K562 (cell line): ENCODE measurements at regions not wholly inside any gene's neighbourhood (a gene's known extent, or its start where the extent isn't known, plus 50 kb on each side); places are given as distances from the start of the nearest gene placed in this dataset.
A peak's percentile ranks its signal among the peaks of the same experiment; 100 is the strongest.

Experiments
- ATAC-seq: fragments of 200-7000 bp; cut with Tn5 transposase; 3 replicates; pipeline ENCODE4 v1.9.1; 2020; ENCODE audit warnings: moderate library complexity
- BruUV-seq: library from RNA; stranded (reverse); fragments of 400-500 nt; replicated peaks from 2 replicates; lab custom pipeline; 2021; lab: Mats Ljungman, UMichigan
- CTCF ChIA-PET: fragments of 300-600 bp; formaldehyde crosslinking; extraction: SDS; loops from one replicate; lab custom pipeline; 2021; ENCODE audit warnings: low intra/inter-chr PET ratio; lab: Yijun Ruan, JAX
- POLR2A ChIA-PET: fragments of 300-600, 350-650 bp; sonication (Branson Sonifier 250); formaldehyde crosslinking; extraction: SDS; loops from one replicate; lab custom pipeline; 2021; ENCODE audit warnings: antibody characterized with exemption, inconsistent platforms; lab: Yijun Ruan, JAX
- DNase-seq, 4 experiments: peaks; one replicate each; pipeline versions ENCODE4 v3.0.0 to v3.0.0-alpha.2; 2011 to 2018; ENCODE audit warnings: low spot score in 3 of 4, mixed read lengths in 3 of 4; ENCODE audit errors: extremely low read depth in 1 of 4
- FAIRE-seq: peaks from 2 replicates; lab custom pipeline; 2011; peaks lifted over from hg19 to GRCh38; lab: Jason Lieb, UNC
- H2AFZ ChIP-seq: 2 replicates; pipeline ENCODE4 v1.6.0; 2011; ENCODE audit warnings: low read depth, low read length, control low read depth, inconsistent platforms
- H3K27ac ChIP-seq: fragments of 200-600 bp; 3 replicates; pipeline ENCODE4 v1.8.0; 2011; ENCODE audit warnings: low read depth, mild to moderate bottlenecking, control low read depth, inconsistent platforms, low read length, moderate library complexity, mixed read lengths; ENCODE audit errors: extremely low read depth
- H3K27me3 ChIP-seq, 2 experiments: fragments of 300-600 bp in 1 of 2; 2 replicates in 1 of 2; 3 replicates in 1 of 2; pipeline versions ENCODE4 v1.6.0 to v1.8.0; 2011; ENCODE audit warnings: inconsistent platforms in 2 of 2, low read length in 2 of 2, mild to moderate bottlenecking in 1 of 2, mixed read lengths in 1 of 2, moderate library complexity in 1 of 2; ENCODE audit not compliant: control insufficient read depth in 2 of 2, insufficient read depth in 2 of 2
- H3K36me3 ChIP-seq: fragments of 300-600 bp; 3 replicates; pipeline ENCODE4 v1.8.0; 2011; ENCODE audit warnings: mild to moderate bottlenecking, low read length, inconsistent platforms; ENCODE audit not compliant: control insufficient read depth, insufficient read depth
- H3K4me1 ChIP-seq, 2 experiments: fragments of 200-600 bp in 1 of 2; replicated peaks in 1 of 2; 2 replicates in 1 of 2; 3 replicates in 1 of 2; pipeline versions ENCODE4 v1.5.1 to v1.8.0; 2011; ENCODE audit warnings: inconsistent platforms in 2 of 2, low read length in 2 of 2, mild to moderate bottlenecking in 1 of 2, mixed read lengths in 1 of 2, moderate library complexity in 1 of 2; ENCODE audit not compliant: control insufficient read depth in 2 of 2, insufficient read depth in 2 of 2
- H3K4me2 ChIP-seq: 2 replicates; pipeline ENCODE4 v1.6.1; 2011; ENCODE audit warnings: low read length, control low read depth, inconsistent platforms, mixed read lengths; ENCODE audit not compliant: insufficient read depth
- H3K4me3 ChIP-seq: fragments of 200-600 bp; sonication (generic), shearing (Covaris generic); 2 replicates; pipeline ENCODE4 v1.5.1; 2016; ENCODE audit warnings: control low read depth, inconsistent platforms
- H3K79me2 ChIP-seq: fragments of 200-600 bp; 3 replicates; pipeline ENCODE4 v1.8.0; 2011; ENCODE audit warnings: low read length, inconsistent platforms; ENCODE audit not compliant: control insufficient read depth, insufficient read depth
- H3K9ac ChIP-seq, 2 experiments: 2 replicates each; pipeline versions ENCODE4 v1.6.0 to v1.6.1; 2011; ENCODE audit warnings: low read depth in 2 of 2, low read length in 2 of 2, control low read depth in 1 of 2, inconsistent platforms in 1 of 2, mild to moderate bottlenecking in 1 of 2, mixed read lengths in 1 of 2; ENCODE audit not compliant: insufficient read depth in 1 of 2
- H3K9me1 ChIP-seq: one replicate; pipeline ENCODE4 v1.6.0; 2011; ENCODE audit warnings: inconsistent platforms, mild to moderate bottlenecking, low read length, moderate library complexity; ENCODE audit not compliant: control insufficient read depth, insufficient read depth
- H3K9me3 ChIP-seq: replicated peaks from 2 replicates; pipeline ENCODE4 v1.5.1; 2011; ENCODE audit warnings: low read depth, low read length, inconsistent platforms; ENCODE audit not compliant: control insufficient read depth, insufficient read depth
- H4K20me1 ChIP-seq: replicated peaks from 2 replicates; pipeline ENCODE4 v1.6.1; 2011; ENCODE audit warnings: low read length, inconsistent platforms, mixed read lengths; ENCODE audit not compliant: control insufficient read depth, insufficient read depth
- E4F1 ChIP-seq: fragments of 250-450 bp; sonication (Bioruptor Pico); IDR thresholded peaks from 2 replicates; pipeline ENCODE4 v1.5.0; 2021; ENCODE audit warnings: mild to moderate bottlenecking, borderline replicate concordance
- ELF1 ChIP-seq: fragments of 200-800 bp; sonication (Bioruptor generic); IDR thresholded peaks from 2 replicates; pipeline ENCODE4 v1.6.1; 2016; ENCODE audit warnings: missing genetic modification characterization, missing compliant biosample characterization
- ZNF174 ChIP-seq: fragments of 250-450 bp; sonication (Bioruptor Pico); IDR thresholded peaks from 2 replicates; pipeline ENCODE4 v1.4.0; 2020; ENCODE audit warnings: mild to moderate bottlenecking
- ZNF282 ChIP-seq: sonication (generic); formaldehyde crosslinking; IDR thresholded peaks from 2 replicates; pipeline ENCODE4 v1.8.1; 2023; ENCODE audit warnings: missing genetic modification reagents
- WGBS: fragments of 100-300 bp; shearing (Covaris generic); methylation state at CpG from one replicate; pipeline ENCODE4 v1.1.6; 2016; ENCODE audit warnings: low coverage, mixed read lengths; ENCODE audit not compliant: insufficient coverage; ENCODE audit errors: missing lambda C conversion rate; 5-methylcytosine and 5-hydroxymethylcytosine counted together
- in situ Hi-C: fragments of 300-500 bp; cut with MboI; formaldehyde crosslinking; loops from 4 replicates; pipeline ENCODE4 v1.15.0; 2018; ENCODE audit warnings: inconsistent platforms, mixed read lengths
- intact Hi-C: fragments of 100-400 bp; cut with micrococcal nuclease; formaldehyde crosslinking; loops from 2 replicates; pipeline ENCODE4 v1.14.2; 2022

GRCh38 chr18:61972389-61973264, 79.8 kb upstream of the RNF152 start:
- no peaks in the 10 kb centered on the region for H3K36me3 ChIP-seq
- ATAC-seq (no peak), FAIRE-seq (no peak)
- H3K27me3 ChIP-seq = no peaks in the 10 kb centered on the region
- 0% methylated on average over 4 of the region's 4 CpGs for WGBS
- H3K4me1 ChIP-seq = no peaks in the 10 kb centered on the region; a peak in 1 of 5 replicates
- no peak overlapping the region for H3K4me2 ChIP-seq
- H3K9me1 ChIP-seq = no peaks in the 10 kb centered on the region
- H4K20me1 ChIP-seq = no peaks in the 10 kb centered on the region
- in situ Hi-C loops = no loop called here
- POLR2A ChIA-PET = no interaction called here
- H3K79me2 ChIP-seq = no peaks in the 10 kb centered on the region
- no TSS peak for BruUV-seq
- no peak overlapping the region for H3K27ac ChIP-seq
- no peak overlapping the region for H3K4me3 ChIP-seq
- H2AFZ ChIP-seq = no peak overlapping the region
- no peak for TF ChIP-seq ZNF174
- no peak for TF ChIP-seq E4F1 (CRISPR knock-in tag)
- TF ChIP-seq ZNF282 (CRISPR knock-in tag) = no peak
- TF ChIP-seq ELF1 (tag) = peak; percentile 26; the same call in 1 of the 2 replicates
- TF ChIP-seq, all 486 proteins: peak for 1
- H3K9me3 ChIP-seq = no peaks in the 10 kb centered on the region
- no peak for DNase-seq
- no peak overlapping the region for H3K9ac ChIP-seq
- intact Hi-C loops = no loop called here
- CTCF ChIA-PET = no interaction called here
